CD14-positive monocyte (primary cell): ENCODE measurements at regions not wholly inside any gene's neighbourhood (a gene's known extent, or its start where the extent isn't known, plus 50 kb on each side); places are given as distances from the start of the nearest gene placed in this dataset.

Experiments
- DNase-seq, 3 donors: peaks; one replicate each; pipeline ENCODE4 v3.0.0-alpha.2; 2011 to 2022
- H2AFZ ChIP-seq: 2 replicates; pipeline ENCODE4 v1.6.0; 2012; ENCODE audit warnings: mild to moderate bottlenecking, low read depth, low read length, inconsistent platforms; ENCODE audit not compliant: insufficient read depth, poor library complexity, severe bottlenecking
- H3K27ac ChIP-seq, 2 donors: 1 replicate in 1 of 2; 2 replicates in 1 of 2; pipeline ENCODE4 v1.5.1; 2012 to 2013; ENCODE audit warnings: low read length in 2 of 2, control low read depth in 1 of 2, inconsistent platforms in 1 of 2, low read depth in 1 of 2, mild to moderate bottlenecking in 1 of 2
- H3K27me3 ChIP-seq, 2 donors: one replicate each; pipeline versions ENCODE4 v1.6.0 to v1.6.1; 2011 to 2013; ENCODE audit warnings: low read length in 2 of 2; ENCODE audit not compliant: control insufficient read depth in 2 of 2, insufficient read depth in 2 of 2
- H3K36me3 ChIP-seq, 2 donors: replicated peaks in 1 of 2; 1 replicate in 1 of 2; 2 replicates in 1 of 2; pipeline versions ENCODE4 v1.5.1 to v1.6.1; 2012 to 2013; ENCODE audit warnings: low read length in 2 of 2, control low read depth in 1 of 2, inconsistent platforms in 1 of 2, mild to moderate bottlenecking in 1 of 2; ENCODE audit not compliant: insufficient read depth in 2 of 2, control insufficient read depth in 1 of 2
- H3K4me1 ChIP-seq, 2 donors: 1 replicate in 1 of 2; 2 replicates in 1 of 2; pipeline versions ENCODE4 v1.5.1 to v1.6.1; 2012 to 2013; ENCODE audit warnings: low read length in 2 of 2, control low read depth in 1 of 2, inconsistent platforms in 1 of 2, mild to moderate bottlenecking in 1 of 2, moderate library complexity in 1 of 2; ENCODE audit not compliant: insufficient read depth in 2 of 2, control insufficient read depth in 1 of 2
- H3K4me2 ChIP-seq: replicated peaks from 2 replicates; pipeline ENCODE3; 2012; ENCODE audit warnings: low read length, moderate library complexity, mild to moderate bottlenecking; ENCODE audit not compliant: poor library complexity, severe bottlenecking; ENCODE audit errors: extremely low read depth
- H3K4me3 ChIP-seq, 3 experiments: fragments of 200-600 bp in 1 of 3; sonication (generic) in 1 of 3; replicated peaks in 1 of 3; 1 replicate in 2 of 3; 2 replicates in 1 of 3; pipeline ENCODE4 v1.5.1; 2011 to 2013; ENCODE audit warnings: low read length in 3 of 3, mild to moderate bottlenecking in 3 of 3, control low read depth in 2 of 3, low read depth in 2 of 3, inconsistent platforms in 1 of 3, moderate library complexity in 1 of 3
- H3K79me2 ChIP-seq: 2 replicates; pipeline ENCODE4 v1.6.0; 2012; ENCODE audit warnings: mild to moderate bottlenecking, control low read depth, inconsistent platforms, low read length, moderate library complexity; ENCODE audit not compliant: insufficient read depth
- H3K9ac ChIP-seq: 2 replicates; pipeline ENCODE4 v1.6.0; 2017; ENCODE audit warnings: low read length, mild to moderate bottlenecking; ENCODE audit not compliant: insufficient read depth, poor library complexity, severe bottlenecking
- H3K9me3 ChIP-seq, 2 donors: replicated peaks in 1 of 2; 1 replicate in 1 of 2; 2 replicates in 1 of 2; pipeline versions ENCODE4 v1.5.1 to v1.6.1; 2012 to 2013; ENCODE audit warnings: low read length in 2 of 2, control low read depth in 1 of 2; ENCODE audit not compliant: control insufficient read depth in 1 of 2, insufficient read depth in 1 of 2
- H4K20me1 ChIP-seq: 2 replicates; pipeline ENCODE4 v1.6.0; 2012; ENCODE audit warnings: mild to moderate bottlenecking, low read length, control low read depth, moderate library complexity; ENCODE audit not compliant: insufficient read depth
- H3K27ac Mint-ChIP-seq, 7 donors: one replicate each; pipeline ENCODE4 v1.8.0; 2020; ENCODE audit warnings: mild to moderate bottlenecking in 7 of 7, mixed read lengths in 7 of 7, moderate library complexity in 6 of 7, inconsistent platforms in 2 of 7
- H3K27me3 Mint-ChIP-seq, 3 donors: one replicate each; pipeline ENCODE4 v1.8.0; 2021 to 2022; ENCODE audit warnings: low read depth in 3 of 3, mild to moderate bottlenecking in 3 of 3, mixed read lengths in 3 of 3, moderate library complexity in 3 of 3, inconsistent platforms in 1 of 3
- H3K36me3 Mint-ChIP-seq, 2 donors: one replicate each; pipeline ENCODE4 v1.8.0; 2020; ENCODE audit warnings: mixed read lengths in 2 of 2, inconsistent platforms in 1 of 2, mild to moderate bottlenecking in 1 of 2
- H3K4me1 Mint-ChIP-seq: one replicate; pipeline ENCODE4 v1.8.0; 2020; ENCODE audit warnings: mild to moderate bottlenecking, mixed read lengths
- H3K4me3 Mint-ChIP-seq, 2 donors: one replicate each; pipeline ENCODE4 v1.8.0; 2020; ENCODE audit warnings: mild to moderate bottlenecking in 2 of 2, mixed read lengths in 2 of 2, moderate library complexity in 1 of 2
- H3K9me3 Mint-ChIP-seq, 7 donors: one replicate each; pipeline ENCODE4 v1.8.0; 2020 to 2022; ENCODE audit warnings: mixed read lengths in 7 of 7, mild to moderate bottlenecking in 6 of 7, moderate library complexity in 6 of 7, inconsistent platforms in 2 of 7
- CTCF ChIP-seq: fragments of 200-600 bp; IDR thresholded peaks from one replicate; pipeline ENCODE4 v1.8.0; 2022; ENCODE audit warnings: antibody characterized with exemption, mild to moderate bottlenecking
- WGBS: methylation state at CpG from one replicate; pipeline ENCODE4 v1.1.5; 2013; ENCODE audit warnings: missing lambda C conversion rate; ENCODE audit not compliant: insufficient coverage; 5-methylcytosine and 5-hydroxymethylcytosine counted together
- intact Hi-C, 2 donors: fragments of 100-400 bp; cut with micrococcal nuclease; formaldehyde crosslinking; loops; one replicate each; pipeline versions ENCODE4 v1.15.0 to v1.15.1; 2023

- WGBS = no CpG with 5 or more reads among the region's 3 CpGs
- H3K27ac Mint-ChIP-seq = no peak overlapping the region
- H3K36me3 ChIP-seq = no peaks in the 10 kb centered on the region
Observed at GRCh38 chr5:154663424-154663823, 91.8 kb upstream of the LARP1 start.

GRCh38 chr5:154654486-154655371 is 100.4 kb upstream of the LARP1 start:
- H3K27me3 ChIP-seq = no peaks in the 10 kb centered on the region
- Mint-ChIP-seq H3K9me3 (no peaks in the 10 kb centered on the region), H3K27me3 (peaks cover 0 to 7% (median 2%) of the 10 kb centered on the region in 3 donors), H3K27ac (peak overlapping the region in 5 of 7 donors; percentile 15 to 83 (median 64)), H3K4me3 (peak overlapping the region; percentile 67 to 83), H3K36me3 (no peaks in the 10 kb centered on the region), H3K4me1 (peaks cover 16% of the 10 kb centered on the region)
- H3K79me2 ChIP-seq = no peaks in the 10 kb centered on the region
- no peaks in the 10 kb centered on the region for H3K9me3 ChIP-seq
- no peak overlapping the region for H3K9ac ChIP-seq
- no peaks in the 10 kb centered on the region for H3K36me3 ChIP-seq
- peak overlapping the region; percentile 33 for H3K4me2 ChIP-seq
- peak overlapping the region in 1 of 3 experiments; percentile 3 for H3K4me3 ChIP-seq
- WGBS = 5% methylated on average over 4 of the region's 13 CpGs
- intact Hi-C loops = loop anchor here (5.0 to 10.0 kb wide), 3 partner anchors 158 to 280 kb away; partner anchors contain the start of gene GEMIN5 (in 1 of the 2)
- H4K20me1 ChIP-seq = no peaks in the 10 kb centered on the region
- H2AFZ ChIP-seq = peak overlapping the region; percentile 72
- no peak overlapping the region for H3K27ac ChIP-seq
- no peak for DNase-seq
- no peak for TF ChIP-seq CTCF
- peaks cover 15 to 21% of the 10 kb centered on the region in 2 donors for H3K4me1 ChIP-seq

More at GRCh38 chr5:154663424-154663823, 91.8 kb upstream of the LARP1 start:
- Histone ChIP-seq H3K27me3 (no peaks in the 10 kb centered on the region), H3K4me1 (no peaks in the 10 kb centered on the region), H3K9me3 (peaks cover 24 to 32% of the 10 kb centered on the region in 2 donors), H3K4me3 (no peak overlapping the region), H3K4me2 (no peak overlapping the region), H4K20me1 (no peaks in the 10 kb centered on the region), H3K27ac (no peak overlapping the region), H3K9ac (no peak overlapping the region), H2AFZ (no peak overlapping the region), H3K79me2 (no peaks in the 10 kb centered on the region)
- peaks cover 19 to 39% (median 32%) of the 10 kb centered on the region in 7 donors for H3K9me3 Mint-ChIP-seq
- intact Hi-C loops = no loop called here
- DNase-seq = no peak
- no peaks in the 10 kb centered on the region for H3K4me1 Mint-ChIP-seq
- no peak for TF ChIP-seq CTCF
- H3K27me3 Mint-ChIP-seq = peaks cover 2 to 6% (median 2%) of the 10 kb centered on the region in 3 donors
- peaks cover 0 to 3% of the 10 kb centered on the region in 2 donors for H3K36me3 Mint-ChIP-seq
- no peak overlapping the region for H3K4me3 Mint-ChIP-seq
